HepG2 (cell line): ENCODE measurements at regions not wholly inside any gene's neighbourhood (a gene's known extent, or its start where the extent isn't known, plus 50 kb on each side); places are given as distances from the start of the nearest gene placed in this dataset.
A peak's percentile ranks its signal among the peaks of the same experiment; 100 is the strongest.

Experiments used
- ATAC-seq: fragments of 200-7000 bp; cut with Tn5 transposase; 3 replicates; pipeline ENCODE4 v1.9.1; 2020; ENCODE audit warnings: mild to moderate bottlenecking, moderate library complexity
- BruUV-seq: library from RNA; stranded (reverse); fragments of 400-500 nt; replicated peaks from 2 replicates; lab custom pipeline; 2021; lab: Mats Ljungman, UMichigan
- CTCF ChIA-PET: fragments of 300-600 bp; formaldehyde crosslinking; extraction: SDS; loops from one replicate; lab custom pipeline; 2021; ENCODE audit warnings: low total read pairs, inconsistent platforms, low intra/inter-chr PET ratio; lab: Yijun Ruan, JAX
- POLR2A ChIA-PET: fragments of 350-600 bp; sonication (Branson Sonifier 250); formaldehyde crosslinking; loops from one replicate; lab custom pipeline; 2020; ENCODE audit warnings: antibody characterized with exemption, inconsistent platforms; lab: Yijun Ruan, JAX
- DNase-seq: peaks from one replicate; pipeline ENCODE4 v3.0.0-alpha.2; 2015; ENCODE audit warnings: low spot score
- FAIRE-seq: peaks from 3 replicates; lab custom pipeline; 2011; peaks lifted over from hg19 to GRCh38; lab: Jason Lieb, UNC
- H2AFZ ChIP-seq: one replicate; pipeline ENCODE4 v1.6.1; 2011; ENCODE audit warnings: low read length, inconsistent platforms
- H3K27ac ChIP-seq: fragments of 300-600 bp; 3 replicates; pipeline ENCODE4 v1.8.0; 2011; ENCODE audit warnings: mixed run types, mild to moderate bottlenecking, mixed read lengths, low read length, inconsistent platforms; ENCODE audit not compliant: insufficient read depth; ENCODE audit errors: extremely low read length
- H3K27me3 ChIP-seq, 2 experiments: fragments of 200-600 bp in 1 of 2; 2 replicates in 1 of 2; 3 replicates in 1 of 2; pipeline versions ENCODE4 v1.6.0 to v1.8.0; 2011; ENCODE audit warnings: low read length in 2 of 2, mild to moderate bottlenecking in 2 of 2, moderate library complexity in 2 of 2, inconsistent platforms in 1 of 2; ENCODE audit not compliant: insufficient read depth in 2 of 2, control insufficient read depth in 1 of 2
- H3K36me3 ChIP-seq, 2 experiments: fragments of 200-600 bp in 1 of 2; replicated peaks in 1 of 2; 2 replicates in 1 of 2; 3 replicates in 1 of 2; pipeline versions ENCODE4 v1.5.1 to v1.8.0; 2011; ENCODE audit warnings: low read length in 2 of 2, inconsistent platforms in 1 of 2; ENCODE audit not compliant: insufficient read depth in 2 of 2, control insufficient read depth in 1 of 2
- H3K4me1 ChIP-seq: 2 replicates; pipeline ENCODE4 v1.5.1; 2012; ENCODE audit warnings: low read length, inconsistent platforms; ENCODE audit not compliant: insufficient read depth
- H3K4me2 ChIP-seq: 2 replicates; pipeline ENCODE4 v1.6.0; 2011; ENCODE audit warnings: low read depth, low read length, inconsistent platforms
- H3K4me3 ChIP-seq, 3 experiments: fragments of 200-600 bp in 1 of 3; sonication (generic), shearing (Covaris generic) in 1 of 3; replicated peaks in 1 of 3; 2 replicates each; pipeline ENCODE4 v1.5.1; 2011 to 2016; ENCODE audit warnings: low read length in 3 of 3, inconsistent platforms in 2 of 3, low read depth in 2 of 3, mild to moderate bottlenecking in 2 of 3, control low read depth in 1 of 3, mixed read lengths in 1 of 3; ENCODE audit not compliant: insufficient read depth in 1 of 3
- H3K79me2 ChIP-seq: one replicate; pipeline ENCODE4 v1.6.1; 2011; ENCODE audit warnings: low read length, inconsistent platforms; ENCODE audit not compliant: insufficient read depth
- H3K9ac ChIP-seq: 2 replicates; pipeline ENCODE4 v1.6.0; 2011; ENCODE audit warnings: mild to moderate bottlenecking, low read depth, low read length, inconsistent platforms; ENCODE audit not compliant: insufficient read depth
- H3K9me3 ChIP-seq: 2 replicates; pipeline ENCODE4 v1.5.1; 2012; ENCODE audit warnings: mild to moderate bottlenecking, low read length
- H4K20me1 ChIP-seq: 2 replicates; pipeline ENCODE4 v1.6.0; 2011; ENCODE audit warnings: inconsistent platforms, mild to moderate bottlenecking, low read length, moderate library complexity; ENCODE audit not compliant: insufficient read depth
- ADNP ChIP-seq: sonication (generic); formaldehyde crosslinking; IDR thresholded peaks from 2 replicates; pipeline ENCODE4 v1.4.0; 2020; ENCODE audit warnings: missing genetic modification reagents
- ATF7-NPFF ChIP-seq: sonication (generic); formaldehyde crosslinking; IDR thresholded peaks from 2 replicates; pipeline ENCODE4 v1.8.1; 2023; ENCODE audit warnings: mild to moderate bottlenecking, low read depth, missing genetic modification reagents, moderate library complexity
- BCLAF1 ChIP-seq: fragments of 450-650 bp; IDR thresholded peaks from 2 replicates; pipeline ENCODE4 v1.6.1; 2017; ENCODE audit warnings: mild to moderate bottlenecking
- IRX3 ChIP-seq: sonication (generic); formaldehyde crosslinking; IDR thresholded peaks from 2 replicates; pipeline ENCODE4 v1.8.1; 2023; ENCODE audit warnings: mild to moderate bottlenecking, low read depth, missing genetic modification reagents, borderline replicate concordance
- MAFG ChIP-seq: sonication (generic); formaldehyde crosslinking; IDR thresholded peaks from 2 replicates; pipeline ENCODE4 v1.5.1; 2020; ENCODE audit warnings: mild to moderate bottlenecking, missing genetic modification reagents
- MED13 ChIP-seq: sonication (generic); formaldehyde crosslinking; IDR thresholded peaks from 2 replicates; pipeline ENCODE4 v1.5.0; 2020; ENCODE audit warnings: missing genetic modification reagents
- NR2F2 ChIP-seq: IDR thresholded peaks from 2 replicates; pipeline ENCODE4 v1.6.1; 2012; ENCODE audit warnings: low read depth, inconsistent platforms, borderline replicate concordance
- RFX1 ChIP-seq: fragments of 450-650 bp; IDR thresholded peaks from 2 replicates; pipeline ENCODE4 v1.6.1; 2017
- ZMAT3 ChIP-seq: sonication (generic); formaldehyde crosslinking; conservative IDR thresholded peaks from 2 replicates; pipeline ENCODE4 v1.7.0; 2021; ENCODE audit warnings: missing genetic modification reagents
- ZNF703 ChIP-seq: sonication (generic); formaldehyde crosslinking; IDR thresholded peaks from 2 replicates; pipeline ENCODE4 v1.5.1; 2020; ENCODE audit warnings: missing genetic modification reagents, mild to moderate bottlenecking, moderate library complexity, borderline replicate concordance
- WGBS: methylation state at CpG from one replicate; pipeline ENCODE4 v1.1.6; 2017; ENCODE audit warnings: low lambda C conversion rate; 5-methylcytosine and 5-hydroxymethylcytosine counted together
- in situ Hi-C: cut with HindIII; loops from 2 replicates; pipeline ENCODE4 v1.10.0; 2017; ENCODE audit warnings: low pct_unique_long_range_greater_than_20kb; ENCODE audit not compliant: extremely low pct_ligation_motif_present
- intact Hi-C: fragments of 100-400 bp; cut with micrococcal nuclease; formaldehyde crosslinking; loops from one replicate; pipeline ENCODE4 v1.10.0; 2022; ENCODE audit not compliant: unreplicated experiment

GRCh38 chr2:187799601-187800000, 245.4 kb upstream of the TFPI start:
- in situ Hi-C loops = no loop called here
- no peaks in the 10 kb centered on the region for H3K27me3 ChIP-seq
- BruUV-seq = no TSS peak
- H2AFZ ChIP-seq = no peak overlapping the region
- ChIA-PET CTCF (no interaction called here), POLR2A (no interaction called here)
- no peaks in the 10 kb centered on the region for H3K79me2 ChIP-seq
- no peak for ATAC-seq
- no peak for DNase-seq
- H3K9ac ChIP-seq = no peak overlapping the region
- intact Hi-C loops = no loop called here
- H4K20me1 ChIP-seq = no peaks in the 10 kb centered on the region
- H3K27ac ChIP-seq = no peak overlapping the region
- H3K36me3 ChIP-seq = no peaks in the 10 kb centered on the region
- H3K4me2 ChIP-seq = no peak overlapping the region
- H3K4me1 ChIP-seq = no peaks in the 10 kb centered on the region
- no peak overlapping the region for H3K4me3 ChIP-seq
- no peak for FAIRE-seq
- TF ChIP-seq ATF7-NPFF (CRISPR knock-in tag) (no peak), RFX1 (peak; percentile 14; the same call in 1 of the 2 replicates)
- TF ChIP-seq, all 625 proteins: peak for 1
- H3K9me3 ChIP-seq = no peaks in the 10 kb centered on the region
- 6% methylated on average over 5 of the region's 5 CpGs for WGBS

- FAIRE-seq (no peak), DNase-seq (no peak), ATAC-seq (no peak)
- Histone ChIP-seq H3K27me3 (no peaks in the 10 kb centered on the region), H3K27ac (no peak overlapping the region), H3K4me2 (no peak overlapping the region), H3K9me3 (no peaks in the 10 kb centered on the region), H4K20me1 (no peaks in the 10 kb centered on the region), H3K4me1 (no peaks in the 10 kb centered on the region), H2AFZ (no peak overlapping the region), H3K79me2 (no peaks in the 10 kb centered on the region), H3K4me3 (no peak overlapping the region), H3K9ac (no peak overlapping the region), H3K36me3 (no peaks in the 10 kb centered on the region)
- intact Hi-C loops (no loop called here), in situ Hi-C loops (no loop called here)
- 2% methylated on average over 4 of the region's 4 CpGs for WGBS
- CTCF ChIA-PET = no interaction called here
- no peak for TF ChIP-seq MAFG (CRISPR knock-in tag)
- TF ChIP-seq ADNP (CRISPR knock-in tag) = no peak
- no peak for TF ChIP-seq NR2F2
- TF ChIP-seq IRX3 (CRISPR knock-in tag) = no peak
- no peak for TF ChIP-seq ZMAT3 (CRISPR knock-in tag)
- no peak for TF ChIP-seq BCLAF1
- TF ChIP-seq ZNF703 (CRISPR knock-in tag) = no peak
- TF ChIP-seq MED13 (CRISPR knock-in tag) = no peak
- POLR2A ChIA-PET = no interaction called here
- BruUV-seq = no TSS peak
These were observed 249.6 kb upstream of the TFPI start for GRCh38 chr2:187803816-187804215.
